ENCODE measurements at regions not wholly inside any gene's neighbourhood (a gene's known extent, or its start where the extent isn't known, plus 50 kb on each side); places are given as distances from the start of the nearest gene placed in this dataset.
"Not testable (repeated sequence)": the region's sequence is repeated elsewhere in the genome, so short reads cannot be mapped to it uniquely, and the experiment has no call there.

GRCh38 chr15:39517122-39517855, 63.6 kb upstream of the THBS1 start:
- Histone ChIP-seq H2AFZ (ENCODE audit: low read depth, low read length, severe bottlenecking) (no peak overlapping the region), H3K27me3 (ENCODE audit: low read length) (no peaks in the 10 kb centered on the region)

GRCh38 chr15:39523968-39524367, 56.9 kb upstream of the THBS1 start:
- H3K9me2 ChIP-seq (replicated peaks; ENCODE audit: insufficient read depth, low read length); H2AFZ ChIP-seq (ENCODE audit: low read depth, low read length, severe bottlenecking); H3K27ac ChIP-seq (ENCODE audit: low read depth, low read length); H3K79me2 ChIP-seq (ENCODE audit: insufficient read depth, low read length); H3K9ac ChIP-seq (ENCODE audit: low read length); H3K9me3 ChIP-seq (ENCODE audit: insufficient read depth, low read length); H3F3A ChIP-seq (ENCODE audit: insufficient read depth); H3K4me2 ChIP-seq (ENCODE audit: low read depth, low read length, poor library complexity, severe bottlenecking); H3K36me3 ChIP-seq (ENCODE audit: low read length); H3K27me3 ChIP-seq (ENCODE audit: low read length); H4K20me1 ChIP-seq (ENCODE audit: low read depth, low read length); H3K4me3 ChIP-seq (ENCODE audit: insufficient read depth, low read length, poor library complexity, severe bottlenecking): not testable (repeated sequence)

More at GRCh38 chr15:39517122-39517855, 63.6 kb upstream of the THBS1 start:
- TF ChIP-seq EZH2phosphoT487 (conservative IDR thresholded peaks at IDR 0.05; ENCODE audit: low read length) (no peak), CTCF (IDR thresholded peaks at IDR 0.05; ENCODE audit: insufficient read depth, low read length, poor library complexity, severe bottlenecking) (no peak)
- H3K36me3 ChIP-seq (ENCODE audit: low read length) = no peaks in the 10 kb centered on the region
- H3K9me2 ChIP-seq (replicated peaks; ENCODE audit: insufficient read depth, low read length) = no peaks in the 10 kb centered on the region
- no peak overlapping the region for H3K9ac ChIP-seq (ENCODE audit: low read length)
- no peak overlapping the region for H3K4me3 ChIP-seq (ENCODE audit: insufficient read depth, low read length, poor library complexity, severe bottlenecking)
- no peaks in the 10 kb centered on the region for H3K9me3 ChIP-seq (ENCODE audit: insufficient read depth, low read length)
- no peaks in the 10 kb centered on the region for H3F3A ChIP-seq (ENCODE audit: insufficient read depth)
- H4K20me1 ChIP-seq (ENCODE audit: low read depth, low read length) = no peaks in the 10 kb centered on the region
- H3K27ac ChIP-seq (ENCODE audit: low read depth, low read length) = no peak overlapping the region
- no peaks in the 10 kb centered on the region for H3K79me2 ChIP-seq (ENCODE audit: insufficient read depth, low read length)
- H3K4me2 ChIP-seq (ENCODE audit: low read depth, low read length, poor library complexity, severe bottlenecking) = no peak overlapping the region

GRCh38 chr15:39529457-39529856, 51.4 kb upstream of the THBS1 start:
- H3F3A ChIP-seq (ENCODE audit: insufficient read depth) = no peaks in the 10 kb centered on the region
- H3K27me3 ChIP-seq (ENCODE audit: low read length) = no peaks in the 10 kb centered on the region
- no peak overlapping the region for H3K4me3 ChIP-seq (ENCODE audit: insufficient read depth, low read length, poor library complexity, severe bottlenecking)
- H3K9ac ChIP-seq (ENCODE audit: low read length) = no peak overlapping the region
- H3K79me2 ChIP-seq (ENCODE audit: insufficient read depth, low read length) = no peaks in the 10 kb centered on the region
- H3K27ac ChIP-seq (ENCODE audit: low read depth, low read length) = no peak overlapping the region
- no peak overlapping the region for H2AFZ ChIP-seq (ENCODE audit: low read depth, low read length, severe bottlenecking)
- TF ChIP-seq EZH2phosphoT487 (conservative IDR thresholded peaks at IDR 0.05; ENCODE audit: low read length) = no peak
- no peak for TF ChIP-seq CTCF (IDR thresholded peaks at IDR 0.05; ENCODE audit: insufficient read depth, low read length, poor library complexity, severe bottlenecking)
- no peak overlapping the region for H3K4me2 ChIP-seq (ENCODE audit: low read depth, low read length, poor library complexity, severe bottlenecking)
- H3K36me3 ChIP-seq (ENCODE audit: low read length) = no peaks in the 10 kb centered on the region
- no peaks in the 10 kb centered on the region for H3K9me3 ChIP-seq (ENCODE audit: insufficient read depth, low read length)
- no peaks in the 10 kb centered on the region for H3K9me2 ChIP-seq (replicated peaks; ENCODE audit: insufficient read depth, low read length)
- no peaks in the 10 kb centered on the region for H4K20me1 ChIP-seq (ENCODE audit: low read depth, low read length)

- Histone ChIP-seq H3K4me2 (ENCODE audit: low read depth, low read length, poor library complexity, severe bottlenecking) (no peak overlapping the region), H2AFZ (ENCODE audit: low read depth, low read length, severe bottlenecking) (no peak overlapping the region)
- TF ChIP-seq EZH2phosphoT487 (conservative IDR thresholded peaks at IDR 0.05; ENCODE audit: low read length) (no peak), CTCF (IDR thresholded peaks at IDR 0.05; ENCODE audit: insufficient read depth, low read length, poor library complexity, severe bottlenecking) (no peak)
These were observed 50.2 kb upstream of the THBS1 start for GRCh38 chr15:39530480-39531342.

More at GRCh38 chr15:39530480-39531342, 50.2 kb upstream of the THBS1 start:
- no peaks in the 10 kb centered on the region for H3K9me3 ChIP-seq (ENCODE audit: insufficient read depth, low read length)
- no peaks in the 10 kb centered on the region for H3K27me3 ChIP-seq (ENCODE audit: low read length)
- H3K9ac ChIP-seq (ENCODE audit: low read length) = no peak overlapping the region
- no peaks in the 10 kb centered on the region for H4K20me1 ChIP-seq (ENCODE audit: low read depth, low read length)
- H3F3A ChIP-seq (ENCODE audit: insufficient read depth) = no peaks in the 10 kb centered on the region
- H3K36me3 ChIP-seq (ENCODE audit: low read length) = no peaks in the 10 kb centered on the region
- no peak overlapping the region for H3K27ac ChIP-seq (ENCODE audit: low read depth, low read length)
- H3K9me2 ChIP-seq (replicated peaks; ENCODE audit: insufficient read depth, low read length) = no peaks in the 10 kb centered on the region
- no peaks in the 10 kb centered on the region for H3K79me2 ChIP-seq (ENCODE audit: insufficient read depth, low read length)
- no peak overlapping the region for H3K4me3 ChIP-seq (ENCODE audit: insufficient read depth, low read length, poor library complexity, severe bottlenecking)

Measured in SU-DHL-6 (cell line).